HAP-1 (cell line): ENCODE measurements at regions not wholly inside any gene's neighbourhood (a gene's known extent, or its start where the extent isn't known, plus 50 kb on each side); places are given as distances from the start of the nearest gene placed in this dataset.
"Not testable (repeated sequence)": the region's sequence is repeated elsewhere in the genome, so short reads cannot be mapped to it uniquely, and the experiment has no call there.

Source experiments
- DNase-seq, 2 experiments: peaks; one replicate each; pipeline ENCODE4 v3.0.0-alpha.2; 2016 to 2020; ENCODE audit warnings: low spot score in 2 of 2
- H3K27me3 ChIP-seq: fragments of 250-450 bp; sonication (Bioruptor Pico); 2 replicates; pipeline ENCODE4 v1.5.1; 2020; ENCODE audit warnings: low read depth, mild to moderate bottlenecking, moderate library complexity
- H3K36me3 ChIP-seq: fragments of 250-450 bp; sonication (Bioruptor Pico); replicated peaks from 2 replicates; pipeline ENCODE4 v1.5.1; 2020; ENCODE audit warnings: mild to moderate bottlenecking
- H3K4me1 ChIP-seq: fragments of 250-450 bp; sonication (Bioruptor Pico); 2 replicates; pipeline ENCODE4 v1.5.1; 2020; ENCODE audit warnings: mild to moderate bottlenecking
- H3K4me3 ChIP-seq: fragments of 250-450 bp; sonication (Bioruptor Pico); 2 replicates; pipeline ENCODE4 v1.5.1; 2020; ENCODE audit warnings: mild to moderate bottlenecking, moderate library complexity
- H3K9me3 ChIP-seq: fragments of 250-450 bp; sonication (Bioruptor Pico); 2 replicates; pipeline ENCODE4 v1.5.1; 2020; ENCODE audit warnings: mild to moderate bottlenecking, moderate library complexity
- in situ Hi-C: fragments of 300-500 bp; cut with MboI; formaldehyde crosslinking; loops from 3 replicates; pipeline ENCODE4 v1.14.3; 2020; ENCODE audit warnings: low sequenced_read_pairs, inconsistent platforms, mixed read lengths

GRCh38 chr9:15073620-15074019, 163.4 kb upstream of the FREM1 start:
- Histone ChIP-seq H3K4me1 (no peaks in the 10 kb centered on the region), H3K36me3 (no peaks in the 10 kb centered on the region), H3K27me3 (no peaks in the 10 kb centered on the region), H3K4me3 (no peak overlapping the region), H3K9me3 (no peaks in the 10 kb centered on the region)
- no peak for DNase-seq
- in situ Hi-C loops = no loop called here

- H3K9me3 ChIP-seq = no peaks in the 10 kb centered on the region
- H3K4me3 ChIP-seq = no peak overlapping the region
- no peak for DNase-seq
- in situ Hi-C loops = no loop called here
- H3K36me3 ChIP-seq = no peaks in the 10 kb centered on the region
- H3K27me3 ChIP-seq = no peaks in the 10 kb centered on the region
- no peaks in the 10 kb centered on the region for H3K4me1 ChIP-seq
Measured at GRCh38 chr9:15070716-15071115, 160.5 kb upstream of the FREM1 start.

- no peaks in the 10 kb centered on the region for H3K9me3 ChIP-seq
- no peaks in the 10 kb centered on the region for H3K36me3 ChIP-seq
- H3K4me3 ChIP-seq = no peak overlapping the region
- no peak for DNase-seq
- no peaks in the 10 kb centered on the region for H3K4me1 ChIP-seq
- H3K27me3 ChIP-seq = no peaks in the 10 kb centered on the region
- in situ Hi-C loops = no loop called here
Measured at GRCh38 chr9:15069106-15069505, 158.9 kb upstream of the FREM1 start.

DNA sequence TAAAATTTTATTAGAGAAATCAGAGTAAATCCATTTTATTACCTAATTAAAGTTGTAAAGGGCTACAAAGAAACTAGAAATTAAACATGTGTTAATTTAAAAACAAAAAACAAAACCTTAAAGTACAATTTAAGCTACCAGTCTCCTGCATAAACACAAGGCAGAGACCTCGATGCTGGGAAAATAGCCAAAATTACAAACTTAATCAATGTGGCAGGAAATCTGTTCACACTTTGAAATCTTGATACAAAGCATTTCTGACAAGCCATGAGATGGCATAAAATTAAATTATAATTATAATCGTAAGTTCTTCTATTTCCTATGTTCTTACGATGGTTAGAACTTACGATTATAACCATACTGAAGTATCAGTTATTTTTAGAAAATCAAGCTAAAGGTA, 158.0 kb upstream of the FREM1 start:
- Histone ChIP-seq H3K4me3 (no peak overlapping the region), H3K9me3 (no peaks in the 10 kb centered on the region), H3K36me3 (no peaks in the 10 kb centered on the region), H3K4me1 (no peaks in the 10 kb centered on the region), H3K27me3 (no peaks in the 10 kb centered on the region)
- in situ Hi-C loops = no loop called here
- DNase-seq = no peak

DNA sequence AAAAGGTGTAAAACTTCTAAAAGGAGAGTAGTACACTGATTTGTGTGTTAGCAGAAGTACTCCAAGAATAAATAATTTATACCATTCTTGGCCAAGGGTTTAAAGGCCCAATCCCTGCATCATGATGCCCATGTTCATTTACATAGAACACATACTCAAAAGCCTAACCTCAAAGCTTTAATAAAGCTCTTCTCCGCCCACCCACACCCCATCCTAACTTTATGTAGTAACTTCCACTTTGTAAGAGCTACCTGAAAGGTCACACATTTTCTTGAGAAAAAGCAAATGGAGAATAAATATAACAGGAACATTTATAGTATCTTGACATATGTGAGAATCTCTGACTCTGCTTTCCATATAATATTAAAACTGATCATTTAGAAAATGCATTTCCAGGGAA, 148.8 kb upstream of the FREM1 start:
- DNase-seq = no peak
- H3K9me3 ChIP-seq = no peaks in the 10 kb centered on the region
- no peaks in the 10 kb centered on the region for H3K4me1 ChIP-seq
- no peak overlapping the region for H3K4me3 ChIP-seq
- H3K36me3 ChIP-seq = no peaks in the 10 kb centered on the region
- no peaks in the 10 kb centered on the region for H3K27me3 ChIP-seq
- in situ Hi-C loops = no loop called here

DNA sequence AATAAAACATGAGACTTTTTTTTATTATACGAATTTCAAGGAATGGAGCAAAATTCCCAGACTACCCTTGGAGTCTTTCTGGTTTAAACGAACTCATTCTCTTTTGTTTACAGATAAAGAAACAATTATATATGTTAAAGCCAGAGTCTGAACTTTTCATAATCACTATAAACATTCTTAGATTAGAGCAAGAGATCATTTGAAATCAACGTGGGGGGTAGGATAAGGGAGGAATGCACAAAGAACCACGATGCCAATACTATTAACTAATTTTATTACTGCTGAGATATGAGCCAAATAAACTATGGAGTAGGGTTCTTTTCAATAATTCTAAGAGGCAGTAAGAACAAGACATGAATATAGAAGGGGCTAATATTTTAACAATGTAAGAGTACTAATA, 148.0 kb upstream of the FREM1 start:
- no peaks in the 10 kb centered on the region for H3K4me1 ChIP-seq
- DNase-seq = no peak
- no peaks in the 10 kb centered on the region for H3K9me3 ChIP-seq
- H3K36me3 ChIP-seq = no peaks in the 10 kb centered on the region
- in situ Hi-C loops = no loop called here
- H3K4me3 ChIP-seq = no peak overlapping the region
- H3K27me3 ChIP-seq = no peaks in the 10 kb centered on the region

- H3K9me3 ChIP-seq, H3K36me3 ChIP-seq, H3K4me3 ChIP-seq, DNase-seq, H3K27me3 ChIP-seq, in situ Hi-C loops, H3K4me1 ChIP-seq: not testable (repeated sequence)
Measured at GRCh38 chr9:15055284-15055683, 145.1 kb upstream of the FREM1 start.

DNA sequence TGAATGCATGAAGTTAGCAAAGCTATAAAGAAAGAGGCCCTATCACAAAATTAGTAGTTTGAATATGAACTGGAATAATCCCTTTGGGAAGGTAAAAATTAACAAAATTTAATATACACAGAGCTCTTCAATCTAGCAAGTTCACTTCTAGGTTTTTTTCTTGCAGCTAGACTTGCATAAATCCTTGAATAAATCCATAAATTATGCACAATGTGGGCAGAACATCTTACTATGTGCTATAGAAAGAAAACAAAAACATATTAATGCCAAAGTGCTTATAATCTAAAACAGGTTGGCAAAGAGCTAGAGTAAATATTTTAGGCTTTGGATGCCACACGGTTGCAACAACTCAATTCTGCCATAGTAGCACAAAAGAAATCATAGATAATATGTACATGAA, 138.5 kb upstream of the FREM1 start:
- in situ Hi-C loops = no loop called here
- no peak overlapping the region for H3K4me3 ChIP-seq
- H3K36me3 ChIP-seq = no peaks in the 10 kb centered on the region
- no peak for DNase-seq
- H3K9me3 ChIP-seq = no peaks in the 10 kb centered on the region
- no peaks in the 10 kb centered on the region for H3K27me3 ChIP-seq
- no peaks in the 10 kb centered on the region for H3K4me1 ChIP-seq

DNA sequence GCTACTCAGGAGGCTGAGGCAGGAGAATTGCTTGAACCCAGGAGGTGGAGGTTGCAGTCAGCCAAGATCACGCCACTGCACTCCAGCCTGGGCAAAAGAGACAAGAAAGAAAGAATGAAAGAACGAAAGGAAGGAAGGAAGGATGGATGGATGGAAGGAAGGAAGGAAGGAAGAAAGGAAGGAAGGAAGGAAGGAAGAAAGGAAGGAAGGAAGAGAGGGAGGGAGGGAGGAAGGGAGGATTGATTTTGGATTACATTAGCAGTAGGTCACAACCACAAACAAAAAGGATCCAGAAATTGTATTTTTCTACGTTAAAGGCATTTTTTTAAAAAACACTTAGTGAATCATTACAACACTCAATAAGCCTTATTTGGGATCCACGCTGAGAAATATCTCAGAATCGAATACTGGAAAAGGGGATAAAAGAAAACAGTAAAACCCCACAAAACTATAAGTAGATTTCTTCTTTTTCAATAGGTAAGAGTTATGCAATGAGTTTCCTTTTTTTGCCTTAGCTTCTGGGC, 136.9 kb upstream of the FREM1 start:
- H3K9me3 ChIP-seq = no peaks in the 10 kb centered on the region
- no peak for DNase-seq
- no peaks in the 10 kb centered on the region for H3K27me3 ChIP-seq
- H3K4me1 ChIP-seq = no peaks in the 10 kb centered on the region
- H3K36me3 ChIP-seq = no peaks in the 10 kb centered on the region
- in situ Hi-C loops = no loop called here
- no peak overlapping the region for H3K4me3 ChIP-seq

DNA sequence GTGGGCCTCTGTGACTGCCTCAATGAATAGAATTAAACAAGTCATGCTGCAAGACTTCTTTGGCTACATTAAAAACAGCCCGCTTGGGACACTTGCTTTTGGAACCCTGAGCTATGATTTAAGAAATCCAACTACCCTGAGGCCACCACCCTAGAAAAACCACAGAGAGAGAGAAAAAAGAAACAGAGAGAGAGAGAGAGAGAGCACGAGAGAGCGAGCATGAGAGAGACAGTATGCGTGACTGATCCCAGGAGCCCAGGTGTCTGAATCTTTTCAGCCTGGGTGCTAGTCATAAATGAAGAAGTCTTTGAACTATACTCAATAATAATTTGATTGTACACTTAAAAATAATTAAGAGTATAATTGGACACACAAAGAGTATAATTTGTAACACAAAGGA, 123.1 kb upstream of the FREM1 start:
- H3K9me3 ChIP-seq = no peaks in the 10 kb centered on the region
- no peaks in the 10 kb centered on the region for H3K27me3 ChIP-seq
- in situ Hi-C loops = no loop called here
- H3K4me1 ChIP-seq = no peaks in the 10 kb centered on the region
- no peak overlapping the region for H3K4me3 ChIP-seq
- no peaks in the 10 kb centered on the region for H3K36me3 ChIP-seq
- DNase-seq = no peak

DNA sequence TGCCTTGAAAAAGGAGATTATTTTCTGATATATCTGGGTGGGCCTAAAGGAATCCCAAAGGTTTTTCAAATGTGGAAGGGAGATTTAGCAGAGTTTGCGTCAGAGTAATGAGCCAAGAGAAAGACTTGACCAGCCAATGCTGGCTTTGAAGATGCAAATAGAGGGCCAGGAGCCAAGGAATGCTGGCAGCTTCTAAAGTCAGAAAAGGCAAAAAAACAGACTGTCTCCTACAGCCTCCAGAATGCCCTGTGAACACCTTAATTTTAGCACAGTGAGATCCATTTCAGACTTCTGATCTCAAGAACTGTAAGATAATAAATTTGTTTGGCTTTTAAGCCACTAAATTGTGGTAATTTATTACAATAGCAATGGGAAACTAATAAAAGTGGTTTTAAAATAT, 122.6 kb upstream of the FREM1 start:
- Histone ChIP-seq H3K36me3 (no peaks in the 10 kb centered on the region), H3K9me3 (no peaks in the 10 kb centered on the region), H3K4me3 (no peak overlapping the region), H3K4me1 (no peaks in the 10 kb centered on the region), H3K27me3 (no peaks in the 10 kb centered on the region)
- in situ Hi-C loops = no loop called here
- DNase-seq = no peak

- in situ Hi-C loops = no loop called here
- Histone ChIP-seq H3K27me3 (no peaks in the 10 kb centered on the region), H3K4me3 (no peak overlapping the region), H3K9me3 (no peaks in the 10 kb centered on the region), H3K4me1 (no peaks in the 10 kb centered on the region), H3K36me3 (no peaks in the 10 kb centered on the region)
- no peak for DNase-seq
Measured at GRCh38 chr9:15021146-15021545, 110.9 kb upstream of the FREM1 start.

DNA sequence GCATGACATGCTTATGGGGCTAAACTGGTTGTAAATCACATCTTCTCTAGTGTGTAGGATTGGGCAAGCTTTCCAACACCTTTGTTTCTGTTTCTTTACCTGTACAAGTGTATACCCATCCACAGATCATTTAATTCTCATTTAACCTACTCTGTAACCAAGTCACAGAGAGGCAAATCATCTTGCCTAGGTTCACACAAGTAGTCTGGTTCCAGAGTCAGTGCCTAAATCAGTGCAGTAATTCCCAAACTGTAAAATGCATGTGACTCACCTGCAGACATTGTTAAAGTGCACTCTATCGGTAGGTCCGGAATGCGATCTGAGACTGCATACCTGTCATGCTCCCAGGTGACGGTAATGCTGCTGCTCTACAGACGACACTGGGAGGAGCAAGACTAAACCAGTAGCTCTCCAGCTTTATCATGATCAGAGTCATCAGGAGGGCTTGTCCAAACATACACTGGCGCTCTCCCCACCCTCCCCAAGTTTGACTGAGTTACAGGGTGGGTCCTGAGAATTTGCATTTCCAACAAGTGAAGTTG, 107.9 kb upstream of the FREM1 start:
- no peaks in the 10 kb centered on the region for H3K9me3 ChIP-seq
- no peak for DNase-seq
- in situ Hi-C loops = no loop called here
- H3K4me1 ChIP-seq = no peaks in the 10 kb centered on the region
- no peaks in the 10 kb centered on the region for H3K36me3 ChIP-seq
- H3K4me3 ChIP-seq = no peak overlapping the region
- no peaks in the 10 kb centered on the region for H3K27me3 ChIP-seq

GRCh38 chr9:15010581-15010980, 100.4 kb upstream of the FREM1 start:
- Histone ChIP-seq H3K27me3 (no peaks in the 10 kb centered on the region; the same call in 1 of the 2 replicates), H3K36me3 (no peaks in the 10 kb centered on the region), H3K4me3 (no peak overlapping the region), H3K9me3 (no peaks in the 10 kb centered on the region), H3K4me1 (no peaks in the 10 kb centered on the region)
- DNase-seq = no peak
- in situ Hi-C loops = no loop called here

DNA sequence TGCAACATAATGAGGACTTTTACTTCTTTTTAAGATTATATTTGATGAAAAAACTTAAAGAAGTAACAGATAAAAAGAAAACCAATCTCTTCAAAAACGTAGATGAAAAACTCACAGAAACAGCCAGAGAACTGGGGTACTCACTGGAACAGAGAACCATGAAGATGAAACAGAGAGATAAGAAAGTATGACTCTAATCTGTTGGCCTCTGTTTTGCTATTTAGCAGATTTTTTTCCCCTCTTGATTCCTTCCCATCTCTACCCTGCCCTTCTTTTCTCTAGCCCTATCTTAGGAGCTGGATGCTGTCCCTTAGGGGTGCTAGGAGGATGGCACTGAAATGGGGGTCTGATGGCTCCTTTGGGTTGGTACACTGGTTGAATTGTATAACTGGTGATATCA, 97.5 kb upstream of the FREM1 start:
- H3K4me3 ChIP-seq = no peak overlapping the region
- no peaks in the 10 kb centered on the region for H3K36me3 ChIP-seq
- in situ Hi-C loops = no loop called here
- DNase-seq = no peak
- H3K27me3 ChIP-seq = peaks cover 2% of the 10 kb centered on the region; the same call in 1 of the 2 replicates
- H3K9me3 ChIP-seq = no peaks in the 10 kb centered on the region
- no peaks in the 10 kb centered on the region for H3K4me1 ChIP-seq
